NCI-H2081 (cell line): ENCODE measurements at regions not wholly inside any gene's neighbourhood (a gene's known extent, or its start where the extent isn't known, plus 50 kb on each side); places are given as distances from the start of the nearest gene placed in this dataset.
"Not testable (repeated sequence)": the region's sequence is repeated elsewhere in the genome, so short reads cannot be mapped to it uniquely, and the experiment has no call there.

Source experiments
- DNase-seq, 2 experiments: peaks; one replicate each; lab custom pipeline; 2025; lab: John Stamatoyannopoulos, UW

GRCh38 chr2:52542297-52542696, 1225.3 kb upstream of the CHAC2 start:
- DNase-seq, result no peak

GRCh38 chr2:52539026-52539970, 1228.3 kb upstream of the CHAC2 start:
- no peak for DNase-seq

GRCh38 chr2:52537588-52537987, 1230.0 kb upstream of the CHAC2 start:
- DNase-seq, result no peak

GRCh38 chr2:52536929-52537460, 1230.6 kb upstream of the CHAC2 start:
- no peak for DNase-seq

GRCh38 chr2:52532956-52533355, 1234.6 kb upstream of the CHAC2 start:
- DNase-seq, result no peak

- no peak for DNase-seq
These were observed 1240.9 kb upstream of the CHAC2 start for GRCh38 chr2:52526735-52527134.

- DNase-seq, result no peak
These were observed 1247.0 kb upstream of the CHAC2 start for GRCh38 chr2:52520644-52521043.

GRCh38 chr2:52518678-52519077, 1248.9 kb upstream of the CHAC2 start:
- no peak for DNase-seq

- DNase-seq, result no peak
These were observed 1254.8 kb upstream of the CHAC2 start for GRCh38 chr2:52512760-52513159.

- DNase-seq, result no peak
These were observed 1257.2 kb upstream of the CHAC2 start for GRCh38 chr2:52510432-52510831.

- no peak for DNase-seq
These were observed 1265.1 kb upstream of the CHAC2 start for GRCh38 chr2:52502476-52502860.

GRCh38 chr2:52501715-52502475, 1265.7 kb upstream of the CHAC2 start:
- DNase-seq, result no peak

- no peak for DNase-seq
These were observed 1267.0 kb upstream of the CHAC2 start for GRCh38 chr2:52500561-52500960.

- DNase-seq, result no peak
These were observed 1269.4 kb upstream of the CHAC2 start for GRCh38 chr2:52498077-52498750.

GRCh38 chr2:52495816-52496215, 1271.8 kb upstream of the CHAC2 start:
- no peak for DNase-seq

- no peak for DNase-seq
These were observed 1290.4 kb upstream of the CHAC2 start for GRCh38 chr2:52477166-52477565.

- no peak for DNase-seq
These were observed 1292.0 kb upstream of the CHAC2 start for GRCh38 chr2:52475590-52475989.

- DNase-seq, result no peak
These were observed 1293.5 kb upstream of the CHAC2 start for GRCh38 chr2:52474091-52474490.

GRCh38 chr2:52473526-52473925, 1294.1 kb upstream of the CHAC2 start:
- no peak for DNase-seq

- not testable (repeated sequence) for DNase-seq
These were observed 1297.1 kb upstream of the CHAC2 start for GRCh38 chr2:52470457-52470856.

GRCh38 chr2:52467189-52467588, 1300.4 kb upstream of the CHAC2 start:
- no peak for DNase-seq

- DNase-seq, result no peak
These were observed 1302.3 kb upstream of the CHAC2 start for GRCh38 chr2:52465287-52465686.
